ENCODE measurements at regions not wholly inside any gene's neighbourhood (a gene's known extent, or its start where the extent isn't known, plus 50 kb on each side); places are given as distances from the start of the nearest gene placed in this dataset.
"Not testable (repeated sequence)": the region's sequence is repeated elsewhere in the genome, so short reads cannot be mapped to it uniquely, and the experiment has no call there.

DNA sequence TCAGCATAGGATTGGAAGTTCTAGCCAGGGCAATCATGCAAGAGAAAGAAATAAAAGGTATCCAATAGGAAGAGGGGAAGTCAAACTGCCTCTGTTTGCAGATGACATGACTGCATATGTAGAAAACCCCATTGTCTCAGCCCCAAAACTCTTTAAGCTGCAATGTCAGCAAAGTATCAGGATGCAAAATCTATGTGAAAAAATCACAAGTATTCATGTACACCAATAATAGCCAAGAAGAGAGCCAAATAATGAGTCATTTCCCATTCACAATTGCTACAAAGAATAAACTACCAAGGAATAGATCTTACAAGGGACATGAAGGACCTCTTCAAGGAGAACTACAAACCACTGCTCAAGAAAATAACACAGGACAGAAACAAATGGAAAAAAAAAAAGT, 1074.3 kb upstream of the DEFB115 start:
- TF ChIP-seq, protein P1, sequence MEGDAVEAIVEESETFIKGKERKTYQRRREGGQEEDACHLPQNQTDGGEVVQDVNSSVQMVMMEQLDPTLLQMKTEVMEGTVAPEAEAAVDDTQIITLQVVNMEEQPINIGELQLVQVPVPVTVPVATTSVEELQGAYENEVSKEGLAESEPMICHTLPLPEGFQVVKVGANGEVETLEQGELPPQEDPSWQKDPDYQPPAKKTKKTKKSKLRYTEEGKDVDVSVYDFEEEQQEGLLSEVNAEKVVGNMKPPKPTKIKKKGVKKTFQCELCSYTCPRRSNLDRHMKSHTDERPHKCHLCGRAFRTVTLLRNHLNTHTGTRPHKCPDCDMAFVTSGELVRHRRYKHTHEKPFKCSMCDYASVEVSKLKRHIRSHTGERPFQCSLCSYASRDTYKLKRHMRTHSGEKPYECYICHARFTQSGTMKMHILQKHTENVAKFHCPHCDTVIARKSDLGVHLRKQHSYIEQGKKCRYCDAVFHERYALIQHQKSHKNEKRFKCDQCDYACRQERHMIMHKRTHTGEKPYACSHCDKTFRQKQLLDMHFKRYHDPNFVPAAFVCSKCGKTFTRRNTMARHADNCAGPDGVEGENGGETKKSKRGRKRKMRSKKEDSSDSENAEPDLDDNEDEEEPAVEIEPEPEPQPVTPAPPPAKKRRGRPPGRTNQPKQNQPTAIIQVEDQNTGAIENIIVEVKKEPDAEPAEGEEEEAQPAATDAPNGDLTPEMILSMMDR (IDR thresholded peaks at IDR 0.05; ENCODE audit: poor library complexity): not testable (repeated sequence)
- not testable (repeated sequence) for TF ChIP-seq EZH2 (IDR thresholded peaks at IDR 0.05; ENCODE audit: borderline replicate concordance); EZH2phosphoT487 (IDR thresholded peaks at IDR 0.05; ENCODE audit: low read depth, severe bottlenecking, unreplicated experiment)
